ENCODE measurements at regions not wholly inside any gene's neighbourhood (a gene's known extent, or its start where the extent isn't known, plus 50 kb on each side); places are given as distances from the start of the nearest gene placed in this dataset.
"Not testable (repeated sequence)": the region's sequence is repeated elsewhere in the genome, so short reads cannot be mapped to it uniquely, and the experiment has no call there.

DNA sequence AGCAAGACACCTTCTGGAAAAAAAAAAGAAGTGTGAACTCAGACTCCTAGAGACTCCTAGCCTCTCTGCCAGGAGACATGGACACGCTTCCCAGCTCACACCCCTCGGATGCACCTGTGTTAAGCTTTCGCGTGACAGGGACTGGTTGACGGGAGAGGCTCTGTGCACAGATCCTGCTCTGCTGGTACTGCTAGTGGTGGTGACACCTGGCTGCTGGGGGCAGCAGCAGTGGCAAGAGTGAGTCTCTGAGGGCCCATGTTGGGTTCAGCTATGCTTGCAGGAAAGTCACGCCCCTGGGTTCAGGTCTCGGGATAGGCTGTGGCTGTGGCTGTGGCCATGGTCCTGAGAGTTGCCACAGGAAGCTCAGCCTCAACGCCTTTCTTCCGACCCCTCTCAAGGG, 81.1 kb downstream of the XRCC2 start:
- intact Hi-C loops (cut with DNase I; ENCODE audit: low total_unique reads) = no loop called here
- Histone ChIP-seq H3K27ac (no peak overlapping the region), H3K27me3 (replicated peaks in 1 of 7) (no peaks in the 10 kb centered on the region), H3K9me3 (no peaks in the 10 kb centered on the region), H3K4me1 (no peaks in the 10 kb centered on the region), H3K4me3 (no peak overlapping the region), H3K36me3 (no peaks in the 10 kb centered on the region)
- TF ChIP-seq, protein P1, sequence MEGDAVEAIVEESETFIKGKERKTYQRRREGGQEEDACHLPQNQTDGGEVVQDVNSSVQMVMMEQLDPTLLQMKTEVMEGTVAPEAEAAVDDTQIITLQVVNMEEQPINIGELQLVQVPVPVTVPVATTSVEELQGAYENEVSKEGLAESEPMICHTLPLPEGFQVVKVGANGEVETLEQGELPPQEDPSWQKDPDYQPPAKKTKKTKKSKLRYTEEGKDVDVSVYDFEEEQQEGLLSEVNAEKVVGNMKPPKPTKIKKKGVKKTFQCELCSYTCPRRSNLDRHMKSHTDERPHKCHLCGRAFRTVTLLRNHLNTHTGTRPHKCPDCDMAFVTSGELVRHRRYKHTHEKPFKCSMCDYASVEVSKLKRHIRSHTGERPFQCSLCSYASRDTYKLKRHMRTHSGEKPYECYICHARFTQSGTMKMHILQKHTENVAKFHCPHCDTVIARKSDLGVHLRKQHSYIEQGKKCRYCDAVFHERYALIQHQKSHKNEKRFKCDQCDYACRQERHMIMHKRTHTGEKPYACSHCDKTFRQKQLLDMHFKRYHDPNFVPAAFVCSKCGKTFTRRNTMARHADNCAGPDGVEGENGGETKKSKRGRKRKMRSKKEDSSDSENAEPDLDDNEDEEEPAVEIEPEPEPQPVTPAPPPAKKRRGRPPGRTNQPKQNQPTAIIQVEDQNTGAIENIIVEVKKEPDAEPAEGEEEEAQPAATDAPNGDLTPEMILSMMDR (IDR thresholded peaks at IDR 0.05 in 8 of 11, conservative IDR thresholded peaks at IDR 0.05 in 3 of 11) = no peak
- TF ChIP-seq POLR2A (IDR thresholded peaks at IDR 0.05) (no peak), POLR2AphosphoS5 (IDR thresholded peaks at IDR 0.05) (no peak)
- 64 to 91% (median 77%) methylated on average over 8 to 9 of the region's 9 CpGs for WGBS, 5 donors
- DNase-seq = peak; percentile 68

DNA sequence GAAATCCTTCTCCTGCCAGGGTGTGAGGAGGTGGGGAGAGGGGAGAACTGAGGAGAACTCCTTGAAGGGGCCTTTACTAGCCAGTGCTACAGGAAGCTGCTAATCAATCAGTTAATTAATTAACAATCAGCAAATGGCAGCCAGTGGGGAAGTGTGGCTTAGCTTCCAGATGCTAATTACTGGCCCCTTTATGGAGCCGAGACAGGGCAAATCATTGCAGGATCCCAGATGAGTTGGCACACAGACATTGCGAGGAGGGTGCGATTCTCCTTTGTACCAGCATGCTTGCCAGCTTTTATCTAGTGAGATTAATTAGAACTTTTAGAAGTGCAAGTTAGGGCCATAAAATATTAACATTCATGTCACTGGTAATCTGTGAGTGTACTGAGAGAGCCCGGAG, 84.0 kb downstream of the XRCC2 start:
- 84 to 97% (median 92%) methylated on average over 4 of the region's 4 CpGs for WGBS, 5 donors
- peak; percentile 2 for DNase-seq
- no peak for TF ChIP-seq POLR2A (IDR thresholded peaks at IDR 0.05)
- intact Hi-C loops (cut with DNase I; ENCODE audit: low total_unique reads) = no loop called here
- Histone ChIP-seq H3K9me3 (no peaks in the 10 kb centered on the region), H3K36me3 (no peaks in the 10 kb centered on the region), H3K27me3 (replicated peaks in 1 of 7) (no peaks in the 10 kb centered on the region), H3K27ac (no peak overlapping the region), H3K4me3 (no peak overlapping the region), H3K4me1 (no peaks in the 10 kb centered on the region)

DNA sequence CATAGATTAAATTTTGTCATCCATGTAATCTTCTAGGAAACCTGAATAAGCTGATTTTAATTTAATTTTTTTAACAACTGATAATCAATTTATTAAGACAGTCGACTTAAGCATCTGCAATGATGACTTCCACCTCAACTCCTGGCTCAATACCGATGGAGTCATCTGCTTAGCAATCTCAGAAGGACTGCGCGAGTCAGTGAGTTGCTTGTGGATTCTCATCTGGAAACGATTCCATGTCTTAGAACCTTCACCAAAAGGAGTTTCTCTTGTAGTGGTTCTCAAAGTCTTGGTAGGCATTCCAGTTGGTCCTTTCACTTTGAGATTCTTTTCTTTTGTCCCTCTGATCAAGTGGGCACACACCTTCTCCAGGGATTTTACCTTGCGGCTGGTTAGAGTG, 85.5 kb downstream of the XRCC2 start:
- no peaks in the 10 kb centered on the region for H3K27me3 ChIP-seq (replicated peaks in 1 of 7)
- H3K27ac ChIP-seq = no peak overlapping the region
- TF ChIP-seq, protein P1 (IDR thresholded peaks at IDR 0.05 in 8 of 11, conservative IDR thresholded peaks at IDR 0.05 in 3 of 11) = no peak
- TF ChIP-seq POLR2AphosphoS5 (IDR thresholded peaks at IDR 0.05) (no peak), POLR2A (IDR thresholded peaks at IDR 0.05) (no peak)
- 84 to 93% (median 91%) methylated on average over 6 of the region's 6 CpGs for WGBS, 5 donors
- intact Hi-C loops (cut with DNase I; ENCODE audit: low total_unique reads) = no loop called here
- H3K4me1 ChIP-seq = no peaks in the 10 kb centered on the region
- no peak overlapping the region for H3K4me3 ChIP-seq
- no peak for DNase-seq
- no peaks in the 10 kb centered on the region for H3K36me3 ChIP-seq
- no peaks in the 10 kb centered on the region for H3K9me3 ChIP-seq

DNA sequence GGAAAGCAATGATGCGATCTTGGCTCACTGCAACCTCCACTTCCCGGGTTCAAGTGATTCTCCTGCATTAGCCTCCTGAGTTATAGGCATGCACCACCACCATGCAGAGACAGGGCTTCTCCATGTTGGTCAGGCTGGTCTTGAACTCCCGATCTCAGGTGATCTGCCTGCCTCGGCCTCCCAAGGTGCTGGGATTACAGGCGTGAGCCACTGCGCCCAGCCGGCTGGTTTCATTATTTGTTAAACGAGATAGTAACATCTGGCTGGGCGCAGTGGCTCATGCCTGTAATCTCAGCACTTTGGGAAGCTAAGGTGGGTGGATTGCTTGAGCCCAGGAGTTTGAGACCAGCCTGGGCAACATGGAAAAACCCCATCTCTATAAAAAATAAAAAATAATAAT, 86.1 kb downstream of the XRCC2 start:
- H3K27ac ChIP-seq; H3K4me1 ChIP-seq; H3K4me3 ChIP-seq; H3K27me3 ChIP-seq (replicated peaks in 1 of 7); intact Hi-C loops (cut with DNase I; ENCODE audit: low total_unique reads); H3K9me3 ChIP-seq; H3K36me3 ChIP-seq: not testable (repeated sequence)
- peak; percentile 28 for DNase-seq
- 92 to 96% (median 94%) methylated on average over 9 of the region's 9 CpGs for WGBS, 5 donors

DNA sequence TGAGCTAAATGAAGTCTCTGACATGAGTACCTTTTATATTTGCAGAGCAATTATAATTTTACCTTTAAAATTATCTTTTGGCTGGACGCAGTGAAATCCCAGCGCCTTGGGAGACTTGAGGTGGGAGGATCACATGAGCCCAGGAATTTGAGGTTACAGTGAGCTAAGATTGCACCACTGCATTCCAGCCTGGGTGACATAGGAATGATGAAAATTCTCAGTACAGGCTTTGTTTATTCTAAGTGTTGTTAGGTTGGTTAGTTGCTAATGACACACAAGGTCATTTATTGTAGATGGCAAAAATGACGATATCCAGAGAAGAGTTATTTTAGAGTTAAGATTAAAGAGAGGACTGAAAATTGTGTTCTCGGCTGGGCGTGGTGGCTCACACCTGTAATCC, 87.6 kb downstream of the XRCC2 start:
- H3K4me3 ChIP-seq = no peak overlapping the region
- no peaks in the 10 kb centered on the region for H3K36me3 ChIP-seq
- TF ChIP-seq POLR2A (IDR thresholded peaks at IDR 0.05) = no peak
- no peak for TF ChIP-seq POLR2AphosphoS5 (IDR thresholded peaks at IDR 0.05)
- TF ChIP-seq, protein P1 (IDR thresholded peaks at IDR 0.05 in 8 of 11, conservative IDR thresholded peaks at IDR 0.05 in 3 of 11) = no peak
- H3K27ac ChIP-seq = no peak overlapping the region
- intact Hi-C loops (cut with DNase I; ENCODE audit: low total_unique reads) = no loop called here
- WGBS, 5 donors = 74 to 88% (median 75%) methylated on average over 5 of the region's 5 CpGs
- H3K9me3 ChIP-seq = no peaks in the 10 kb centered on the region
- peak; percentile 6 for DNase-seq
- no peaks in the 10 kb centered on the region for H3K4me1 ChIP-seq
- H3K27me3 ChIP-seq (replicated peaks in 1 of 7) = no peaks in the 10 kb centered on the region

All from spleen (tissue), 11 donors.